ENCODE measurements at regions not wholly inside any gene's neighbourhood (a gene's known extent, or its start where the extent isn't known, plus 50 kb on each side); places are given as distances from the start of the nearest gene placed in this dataset.

GRCh38 chr4:157888281-157888680 lies 284.5 kb downstream of the GASK1B start:
- WGBS, 2 donors: 83 to 84% methylated on average over 4 of the region's 4 CpGs
- Histone ChIP-seq H3K4me1 (no peaks in the 10 kb centered on the region), H3K4me3 (no peak overlapping the region), H3K9me3 (no peaks in the 10 kb centered on the region), H3K27me3 (no peaks in the 10 kb centered on the region), H3K36me3 (no peaks in the 10 kb centered on the region), H3K27ac (no peak overlapping the region)
- TF ChIP-seq CTCF (IDR thresholded peaks at IDR 0.05): no peak
- ATAC-seq (no peak), DNase-seq (no peak)
- intact Hi-C loops (cut with DNase I): no loop called here

GRCh38 chr4:157887316-157887715 lies 285.5 kb downstream of the GASK1B start:
- no peaks in the 10 kb centered on the region for H3K4me1 ChIP-seq
- no peak for ATAC-seq
- H3K27ac ChIP-seq: no peak overlapping the region
- intact Hi-C loops (cut with DNase I): no loop called here
- no peak for TF ChIP-seq CTCF (IDR thresholded peaks at IDR 0.05)
- WGBS, 2 donors: 86% methylated on average over 3 of the region's 3 CpGs
- H3K9me3 ChIP-seq: no peaks in the 10 kb centered on the region
- H3K36me3 ChIP-seq: no peaks in the 10 kb centered on the region
- no peak overlapping the region for H3K4me3 ChIP-seq
- no peaks in the 10 kb centered on the region for H3K27me3 ChIP-seq
- no peak for DNase-seq

- intact Hi-C loops (cut with DNase I): no loop called here
- no peak overlapping the region for H3K27ac ChIP-seq
- no peaks in the 10 kb centered on the region for H3K9me3 ChIP-seq
- H3K27me3 ChIP-seq: no peaks in the 10 kb centered on the region
- no peak overlapping the region for H3K4me3 ChIP-seq
- DNase-seq: no peak
- WGBS, 2 donors: 66 to 67% methylated on average over 3 of the region's 3 CpGs
- H3K4me1 ChIP-seq: no peaks in the 10 kb centered on the region
- H3K36me3 ChIP-seq: no peaks in the 10 kb centered on the region
- no peak for ATAC-seq
- no peak for TF ChIP-seq CTCF (IDR thresholded peaks at IDR 0.05)
Observed at GRCh38 chr4:157886645-157887044, 286.2 kb downstream of the GASK1B start.

- no peak for TF ChIP-seq CTCF (IDR thresholded peaks at IDR 0.05)
- 61 to 74% methylated on average over 3 of the region's 3 CpGs for WGBS, 2 donors
- DNase-seq (no peak), ATAC-seq (no peak)
- Histone ChIP-seq H3K36me3 (no peaks in the 10 kb centered on the region), H3K4me1 (no peaks in the 10 kb centered on the region), H3K4me3 (no peak overlapping the region), H3K9me3 (no peaks in the 10 kb centered on the region), H3K27ac (no peak overlapping the region), H3K27me3 (no peaks in the 10 kb centered on the region)
- intact Hi-C loops (cut with DNase I): no loop called here
Observed at GRCh38 chr4:157885811-157886210, 287.0 kb downstream of the GASK1B start.

GRCh38 chr4:157882901-157883300 lies 289.9 kb downstream of the GASK1B start:
- Histone ChIP-seq H3K9me3 (peaks cover 0 to under 1% (median 0%) of the 10 kb centered on the region in 11 donors), H3K36me3 (no peaks in the 10 kb centered on the region), H3K27me3 (no peaks in the 10 kb centered on the region), H3K4me1 (no peaks in the 10 kb centered on the region), H3K4me3 (no peak overlapping the region), H3K27ac (no peak overlapping the region)
- intact Hi-C loops (cut with DNase I): no loop called here
- TF ChIP-seq CTCF (IDR thresholded peaks at IDR 0.05): no peak
- DNase-seq: no peak
- no peak for ATAC-seq
